ENCODE measurements at regions not wholly inside any gene's neighbourhood (a gene's known extent, or its start where the extent isn't known, plus 50 kb on each side); places are given as distances from the start of the nearest gene placed in this dataset.

DNA sequence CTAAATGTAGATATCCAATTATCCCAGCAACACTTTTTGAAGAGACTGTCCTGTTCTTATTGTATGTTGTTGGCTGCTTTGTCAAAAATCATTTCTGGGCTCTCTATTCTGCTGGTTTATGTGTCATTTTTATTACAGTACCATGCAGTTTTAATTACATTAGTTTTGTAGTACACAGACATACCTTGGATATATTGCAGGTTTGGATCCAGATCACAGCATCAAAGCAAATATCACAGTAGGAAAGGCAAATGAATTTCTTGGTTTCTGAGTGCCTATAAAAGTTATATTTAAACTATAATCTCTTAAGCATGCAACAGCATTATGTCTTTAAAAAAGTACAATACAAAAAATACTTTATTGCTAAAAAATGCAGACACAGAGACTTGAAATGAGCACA, 564.2 kb upstream of the MIR17HG start:
- TF ChIP-seq, protein P1, sequence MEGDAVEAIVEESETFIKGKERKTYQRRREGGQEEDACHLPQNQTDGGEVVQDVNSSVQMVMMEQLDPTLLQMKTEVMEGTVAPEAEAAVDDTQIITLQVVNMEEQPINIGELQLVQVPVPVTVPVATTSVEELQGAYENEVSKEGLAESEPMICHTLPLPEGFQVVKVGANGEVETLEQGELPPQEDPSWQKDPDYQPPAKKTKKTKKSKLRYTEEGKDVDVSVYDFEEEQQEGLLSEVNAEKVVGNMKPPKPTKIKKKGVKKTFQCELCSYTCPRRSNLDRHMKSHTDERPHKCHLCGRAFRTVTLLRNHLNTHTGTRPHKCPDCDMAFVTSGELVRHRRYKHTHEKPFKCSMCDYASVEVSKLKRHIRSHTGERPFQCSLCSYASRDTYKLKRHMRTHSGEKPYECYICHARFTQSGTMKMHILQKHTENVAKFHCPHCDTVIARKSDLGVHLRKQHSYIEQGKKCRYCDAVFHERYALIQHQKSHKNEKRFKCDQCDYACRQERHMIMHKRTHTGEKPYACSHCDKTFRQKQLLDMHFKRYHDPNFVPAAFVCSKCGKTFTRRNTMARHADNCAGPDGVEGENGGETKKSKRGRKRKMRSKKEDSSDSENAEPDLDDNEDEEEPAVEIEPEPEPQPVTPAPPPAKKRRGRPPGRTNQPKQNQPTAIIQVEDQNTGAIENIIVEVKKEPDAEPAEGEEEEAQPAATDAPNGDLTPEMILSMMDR (conservative IDR thresholded peaks at IDR 0.05): no peak
- TF ChIP-seq EZH2 (IDR thresholded peaks at IDR 0.05; ENCODE audit: low read depth): no peak
- DNase-seq: no peak
- Histone ChIP-seq H3F3A (ENCODE audit: insufficient read depth, low read depth) (no peaks in the 10 kb centered on the region), H4K20me1 (ENCODE audit: insufficient read depth) (no peaks in the 10 kb centered on the region), H3K4me1 (replicated peaks; ENCODE audit: insufficient read depth) (no peaks in the 10 kb centered on the region), H3K9me3 (ENCODE audit: insufficient read depth, low read depth) (no peaks in the 10 kb centered on the region), H2AFZ (no peak overlapping the region), H3K79me2 (ENCODE audit: low read depth) (no peaks in the 10 kb centered on the region), H3K9me2 (ENCODE audit: insufficient read depth) (no peaks in the 10 kb centered on the region), H3K27me3 (ENCODE audit: insufficient read depth, low read depth) (no peaks in the 10 kb centered on the region), H3K36me3 (ENCODE audit: low read depth) (no peaks in the 10 kb centered on the region), H3K27ac (no peak overlapping the region), H3K4me3 (no peak overlapping the region), H3K4me2 (no peak overlapping the region)
- intact Hi-C loops (cut with micrococcal nuclease; ENCODE audit: unreplicated experiment): no loop called here
- ChIA-PET CTCF (no interaction called here), POLR2A (ENCODE audit: unreplicated experiment) (no interaction called here)
- BruUV-seq (replicated peaks): no TSS peak

DNA sequence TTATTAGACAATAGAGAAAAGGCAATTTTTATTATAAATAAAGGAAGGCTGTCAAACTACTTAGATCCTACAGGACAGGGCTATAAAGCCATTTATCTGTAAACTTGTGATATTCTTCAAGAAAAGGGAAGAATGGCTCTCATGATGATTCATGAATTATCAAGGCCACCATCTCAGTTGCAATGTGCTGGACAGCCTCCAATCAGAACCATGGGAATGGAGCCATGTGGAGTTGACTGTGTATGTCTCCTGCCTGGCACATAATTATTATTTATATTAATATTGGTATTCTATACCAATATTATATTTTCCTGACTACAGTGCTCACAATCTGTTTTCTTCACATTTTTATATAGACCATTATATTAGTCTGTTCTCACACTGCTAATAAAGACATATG, 560.5 kb upstream of the MIR17HG start:
- CTCF ChIA-PET: no interaction called here
- no peaks in the 10 kb centered on the region for H4K20me1 ChIP-seq (ENCODE audit: insufficient read depth)
- intact Hi-C loops (cut with micrococcal nuclease; ENCODE audit: unreplicated experiment): no loop called here
- no peaks in the 10 kb centered on the region for H3K79me2 ChIP-seq (ENCODE audit: low read depth)
- POLR2A ChIA-PET (ENCODE audit: unreplicated experiment): no interaction called here
- no peak overlapping the region for H3K4me2 ChIP-seq
- H3K4me3 ChIP-seq: no peak overlapping the region
- DNase-seq: no peak
- no peak overlapping the region for H3K27ac ChIP-seq
- no peaks in the 10 kb centered on the region for H3F3A ChIP-seq (ENCODE audit: insufficient read depth, low read depth)
- H3K36me3 ChIP-seq (ENCODE audit: low read depth): no peaks in the 10 kb centered on the region
- TF ChIP-seq EZH2 (IDR thresholded peaks at IDR 0.05; ENCODE audit: low read depth): no peak
- TF ChIP-seq, protein P1 (conservative IDR thresholded peaks at IDR 0.05): no peak
- no peak overlapping the region for H2AFZ ChIP-seq
- no peaks in the 10 kb centered on the region for H3K9me3 ChIP-seq (ENCODE audit: insufficient read depth, low read depth)
- H3K9me2 ChIP-seq (ENCODE audit: insufficient read depth): no peaks in the 10 kb centered on the region
- no TSS peak for BruUV-seq (replicated peaks)
- no peaks in the 10 kb centered on the region for H3K4me1 ChIP-seq (replicated peaks; ENCODE audit: insufficient read depth)
- H3K27me3 ChIP-seq (ENCODE audit: insufficient read depth, low read depth): no peaks in the 10 kb centered on the region

DNA sequence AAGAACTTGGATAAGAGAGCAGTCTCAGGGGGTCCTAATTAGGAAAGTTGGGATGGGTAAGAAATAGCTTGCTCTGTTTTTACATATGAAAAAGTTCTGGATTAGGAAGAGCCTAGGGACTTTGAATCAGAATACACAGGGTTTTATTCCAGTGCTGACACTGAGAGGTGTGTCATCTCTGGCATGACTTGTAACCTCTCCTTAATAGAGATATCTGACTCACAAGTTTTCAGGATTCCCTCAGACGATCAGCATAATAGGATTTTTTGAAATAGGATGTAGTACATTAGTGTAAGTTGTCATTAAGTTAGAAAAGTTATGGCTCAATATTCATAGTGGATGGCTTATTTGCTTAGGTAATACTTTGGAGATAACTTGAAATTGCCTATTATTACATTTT, 555.2 kb upstream of the MIR17HG start:
- Histone ChIP-seq H3K4me3 (no peak overlapping the region), H4K20me1 (ENCODE audit: insufficient read depth) (no peaks in the 10 kb centered on the region), H3K27me3 (ENCODE audit: insufficient read depth, low read depth) (no peaks in the 10 kb centered on the region), H3K9me2 (ENCODE audit: insufficient read depth) (no peaks in the 10 kb centered on the region), H2AFZ (no peak overlapping the region), H3K27ac (no peak overlapping the region), H3F3A (ENCODE audit: insufficient read depth, low read depth) (no peaks in the 10 kb centered on the region), H3K79me2 (ENCODE audit: low read depth) (no peaks in the 10 kb centered on the region), H3K4me2 (no peak overlapping the region), H3K4me1 (replicated peaks; ENCODE audit: insufficient read depth) (no peaks in the 10 kb centered on the region; the same call in 1 of the 2 replicates), H3K36me3 (ENCODE audit: low read depth) (no peaks in the 10 kb centered on the region), H3K9me3 (ENCODE audit: insufficient read depth, low read depth) (no peaks in the 10 kb centered on the region)
- DNase-seq: no peak
- ChIA-PET CTCF (no interaction called here), POLR2A (ENCODE audit: unreplicated experiment) (no interaction called here)
- TF ChIP-seq EZH2 (IDR thresholded peaks at IDR 0.05; ENCODE audit: low read depth): no peak
- TF ChIP-seq, protein P1 (conservative IDR thresholded peaks at IDR 0.05): no peak
- intact Hi-C loops (cut with micrococcal nuclease; ENCODE audit: unreplicated experiment): loop anchor here (5.0 kb wide), 1 partner anchor 40 kb away; no protein-coding TSS in a partner anchor
- no TSS peak for BruUV-seq (replicated peaks)
